ENCODE measurements at regions not wholly inside any gene's neighbourhood (a gene's known extent, or its start where the extent isn't known, plus 50 kb on each side); places are given as distances from the start of the nearest gene placed in this dataset.
"Not testable (repeated sequence)": the region's sequence is repeated elsewhere in the genome, so short reads cannot be mapped to it uniquely, and the experiment has no call there.

DNA sequence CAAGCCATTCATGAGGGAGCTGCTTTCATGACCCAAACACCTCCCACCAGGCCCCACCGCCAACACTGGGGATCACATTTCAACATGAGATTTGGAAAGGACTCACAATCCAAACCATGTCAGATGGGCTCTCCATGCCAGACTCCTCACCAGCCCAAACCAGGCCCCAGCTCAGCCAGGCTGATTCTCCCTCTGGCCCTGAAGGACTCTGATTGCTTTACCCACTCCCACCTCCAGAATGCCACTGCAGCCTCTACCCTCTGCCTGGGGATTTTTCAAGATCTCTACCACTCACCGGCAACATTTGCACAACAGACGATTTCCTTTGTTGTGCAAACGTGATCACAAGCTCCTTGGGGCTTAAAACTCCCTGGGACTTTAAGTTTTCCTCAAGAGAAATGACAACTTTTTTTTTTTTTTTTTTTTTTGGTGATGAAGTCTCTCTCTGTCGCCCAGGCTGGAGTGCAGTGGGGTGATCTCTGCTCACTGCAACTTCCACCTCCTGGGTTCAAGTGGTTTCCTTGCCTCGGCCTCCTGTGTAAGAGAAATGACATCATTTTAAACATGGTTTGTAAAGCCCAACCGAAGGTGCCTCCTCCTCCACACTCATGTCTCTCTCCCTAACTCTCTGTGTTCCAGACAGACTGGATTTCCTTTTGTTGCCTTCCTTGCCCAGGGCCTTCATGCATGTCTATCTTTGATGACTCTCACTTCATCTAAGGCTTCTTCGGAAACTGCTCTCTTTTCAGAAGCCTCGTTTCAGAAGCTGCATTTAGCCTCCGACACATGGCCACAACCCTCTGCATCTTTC is 147.0 kb downstream of the CDH26 start:
- no peak for DNase-seq (ENCODE audit: low spot score)
- Mint-ChIP-seq H3K4me3 (peak overlapping the region; percentile 13), H3K4me1 (peaks cover 39% of the 10 kb centered on the region), H3K36me3 (no peaks in the 10 kb centered on the region), H3K27me3 (ENCODE audit: insufficient read depth, low read depth) (peaks cover 14% of the 10 kb centered on the region), H3K27ac (peak overlapping the region; percentile 8), H3K9me3 (no peaks in the 10 kb centered on the region)
- Histone ChIP-seq H3K4me3 (no peak overlapping the region), H3K27me3 (no peaks in the 10 kb centered on the region), H3K27ac (no peak overlapping the region), H3F3A (ENCODE audit: low read depth) (no peaks in the 10 kb centered on the region), H4K20me1 (ENCODE audit: low read depth) (no peaks in the 10 kb centered on the region), H3K9me3 (ENCODE audit: low read depth) (no peaks in the 10 kb centered on the region), H3K9ac (no peak overlapping the region), H3K4me1 (peaks cover 8% of the 10 kb centered on the region), H3K79me2 (ENCODE audit: low read depth) (no peaks in the 10 kb centered on the region), H3K36me3 (no peaks in the 10 kb centered on the region), H2AFZ (replicated peaks) (peak overlapping the region; percentile 88), H3K4me2 (no peak overlapping the region)
- TF ChIP-seq, protein P1, sequence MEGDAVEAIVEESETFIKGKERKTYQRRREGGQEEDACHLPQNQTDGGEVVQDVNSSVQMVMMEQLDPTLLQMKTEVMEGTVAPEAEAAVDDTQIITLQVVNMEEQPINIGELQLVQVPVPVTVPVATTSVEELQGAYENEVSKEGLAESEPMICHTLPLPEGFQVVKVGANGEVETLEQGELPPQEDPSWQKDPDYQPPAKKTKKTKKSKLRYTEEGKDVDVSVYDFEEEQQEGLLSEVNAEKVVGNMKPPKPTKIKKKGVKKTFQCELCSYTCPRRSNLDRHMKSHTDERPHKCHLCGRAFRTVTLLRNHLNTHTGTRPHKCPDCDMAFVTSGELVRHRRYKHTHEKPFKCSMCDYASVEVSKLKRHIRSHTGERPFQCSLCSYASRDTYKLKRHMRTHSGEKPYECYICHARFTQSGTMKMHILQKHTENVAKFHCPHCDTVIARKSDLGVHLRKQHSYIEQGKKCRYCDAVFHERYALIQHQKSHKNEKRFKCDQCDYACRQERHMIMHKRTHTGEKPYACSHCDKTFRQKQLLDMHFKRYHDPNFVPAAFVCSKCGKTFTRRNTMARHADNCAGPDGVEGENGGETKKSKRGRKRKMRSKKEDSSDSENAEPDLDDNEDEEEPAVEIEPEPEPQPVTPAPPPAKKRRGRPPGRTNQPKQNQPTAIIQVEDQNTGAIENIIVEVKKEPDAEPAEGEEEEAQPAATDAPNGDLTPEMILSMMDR (IDR thresholded peaks at IDR 0.05) = no peak
- TF ChIP-seq EZH2 (IDR thresholded peaks at IDR 0.05) = no peak
- TF ChIP-seq EZH2phosphoT487 (IDR thresholded peaks at IDR 0.05) = no peak

- not testable (repeated sequence) for H3K4me2 ChIP-seq; H3K9me3 ChIP-seq (ENCODE audit: low read depth); H3K4me3 Mint-ChIP-seq; H3F3A ChIP-seq (ENCODE audit: low read depth); H3K9ac ChIP-seq; H3K9me3 Mint-ChIP-seq; H3K79me2 ChIP-seq (ENCODE audit: low read depth); H3K36me3 Mint-ChIP-seq; H3K36me3 ChIP-seq; H3K27me3 ChIP-seq; H3K27ac Mint-ChIP-seq; H2AFZ ChIP-seq (replicated peaks); H3K4me3 ChIP-seq; H3K27ac ChIP-seq; DNase-seq (ENCODE audit: low spot score); H3K4me1 ChIP-seq; H4K20me1 ChIP-seq (ENCODE audit: low read depth)
- peaks cover 13% of the 10 kb centered on the region for H3K27me3 Mint-ChIP-seq (ENCODE audit: insufficient read depth, low read depth)
- H3K4me1 Mint-ChIP-seq = peaks cover 29% of the 10 kb centered on the region
These were observed 148.0 kb downstream of the CDH26 start for GRCh38 chr20:60106186-60106585.

- Histone ChIP-seq H3F3A (ENCODE audit: low read depth) (no peaks in the 10 kb centered on the region), H3K4me3 (no peak overlapping the region), H3K36me3 (no peaks in the 10 kb centered on the region), H3K79me2 (ENCODE audit: low read depth) (no peaks in the 10 kb centered on the region), H3K4me2 (no peak overlapping the region), H4K20me1 (ENCODE audit: low read depth) (no peaks in the 10 kb centered on the region), H3K4me1 (no peaks in the 10 kb centered on the region), H3K9ac (no peak overlapping the region), H3K27me3 (no peaks in the 10 kb centered on the region), H2AFZ (replicated peaks) (no peak overlapping the region), H3K9me3 (ENCODE audit: low read depth) (no peaks in the 10 kb centered on the region), H3K27ac (no peak overlapping the region)
- peaks cover 28% of the 10 kb centered on the region for H3K4me1 Mint-ChIP-seq
- H3K36me3 Mint-ChIP-seq = no peaks in the 10 kb centered on the region
- no peak overlapping the region for H3K4me3 Mint-ChIP-seq
- no peaks in the 10 kb centered on the region for H3K9me3 Mint-ChIP-seq
- no peak for DNase-seq (ENCODE audit: low spot score)
- no peak for TF ChIP-seq EZH2phosphoT487 (IDR thresholded peaks at IDR 0.05)
- TF ChIP-seq, protein P1 (IDR thresholded peaks at IDR 0.05) = no peak
- no peak for TF ChIP-seq EZH2 (IDR thresholded peaks at IDR 0.05)
- H3K27ac Mint-ChIP-seq = no peak overlapping the region
- peaks cover 11% of the 10 kb centered on the region for H3K27me3 Mint-ChIP-seq (ENCODE audit: insufficient read depth, low read depth)
These were observed 149.6 kb downstream of the CDH26 start for GRCh38 chr20:60107621-60108390.

DNA sequence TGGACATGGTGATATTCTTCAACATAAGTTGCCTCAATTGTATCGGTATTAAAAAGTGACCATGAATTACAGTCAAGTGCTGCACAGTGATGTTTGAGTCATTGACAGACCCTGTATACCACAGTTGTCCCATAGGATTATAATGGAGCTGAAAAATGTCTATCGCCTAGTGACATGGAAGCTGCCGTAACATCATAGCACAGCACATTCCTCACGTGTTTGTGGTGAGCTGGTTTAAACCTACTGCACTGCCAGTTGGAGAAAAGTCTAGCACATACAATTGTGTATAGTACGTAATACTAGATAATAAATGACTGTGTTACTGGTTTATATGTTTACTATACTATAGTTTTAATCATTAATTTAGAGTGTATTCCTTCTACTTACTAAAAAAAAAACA is 150.2 kb downstream of the CDH26 start:
- Histone ChIP-seq H3K9ac (no peak overlapping the region), H3K36me3 (no peaks in the 10 kb centered on the region), H3K4me2 (no peak overlapping the region), H3K27ac (no peak overlapping the region), H3K9me3 (ENCODE audit: low read depth) (no peaks in the 10 kb centered on the region), H3K27me3 (no peaks in the 10 kb centered on the region), H3K4me1 (no peaks in the 10 kb centered on the region), H4K20me1 (ENCODE audit: low read depth) (no peaks in the 10 kb centered on the region), H3F3A (ENCODE audit: low read depth) (no peaks in the 10 kb centered on the region), H3K79me2 (ENCODE audit: low read depth) (no peaks in the 10 kb centered on the region), H3K4me3 (no peak overlapping the region), H2AFZ (replicated peaks) (no peak overlapping the region)
- Mint-ChIP-seq H3K4me1 (peaks cover 28% of the 10 kb centered on the region), H3K9me3 (no peaks in the 10 kb centered on the region), H3K36me3 (no peaks in the 10 kb centered on the region), H3K4me3 (no peak overlapping the region), H3K27ac (no peak overlapping the region), H3K27me3 (ENCODE audit: insufficient read depth, low read depth) (peaks cover 10% of the 10 kb centered on the region)
- TF ChIP-seq EZH2 (IDR thresholded peaks at IDR 0.05) (no peak), EZH2phosphoT487 (IDR thresholded peaks at IDR 0.05) (no peak)
- TF ChIP-seq, protein P1 (IDR thresholded peaks at IDR 0.05) = no peak
- DNase-seq (ENCODE audit: low spot score) = no peak
